H1 (cell line): ENCODE measurements at regions not wholly inside any gene's neighbourhood (a gene's known extent, or its start where the extent isn't known, plus 50 kb on each side); places are given as distances from the start of the nearest gene placed in this dataset.

ENCODE experiments used
- CTCF ChIA-PET: fragments of 300-600 bp; sonication (Branson Sonifier 250); formaldehyde crosslinking; loops from one replicate; lab custom pipeline; 2021; ENCODE audit not compliant: partially characterized antibody; lab: Charles Lee
- POLR2A ChIA-PET: fragments of 300-600 bp; sonication (Branson Sonifier 250); formaldehyde crosslinking; loops from one replicate; lab custom pipeline; 2021; ENCODE audit warnings: inconsistent platforms; ENCODE audit not compliant: partially characterized antibody; lab: Charles Lee
- DNase-seq, 2 experiments: peaks; one replicate each; pipeline versions ENCODE4 v3.0.0 to v3.0.0-alpha.2; 2010 to 2022; ENCODE audit warnings: low spot score in 2 of 2, low read depth in 1 of 2, mixed read lengths in 1 of 2
- FAIRE-seq: peaks from 2 replicates; lab custom pipeline; 2011; peaks lifted over from hg19 to GRCh38; lab: Jason Lieb, UNC
- H2AFZ ChIP-seq: 2 replicates; pipeline ENCODE4 v1.8.1; 2012; ENCODE audit warnings: low read length, inconsistent platforms
- H2AK5ac ChIP-seq: 2 replicates; pipeline ENCODE4 v1.6.1; 2013; ENCODE audit warnings: low read depth, low read length
- H2BK120ac ChIP-seq: replicated peaks from 2 replicates; pipeline ENCODE3; 2013; ENCODE audit warnings: low read depth, low read length, inconsistent platforms
- H2BK12ac ChIP-seq: 2 replicates; pipeline ENCODE4 v1.6.1; 2013; ENCODE audit warnings: low read depth, low read length
- H2BK15ac ChIP-seq: 2 replicates; pipeline ENCODE4 v1.6.1; 2013; ENCODE audit warnings: low read length
- H2BK20ac ChIP-seq: 2 replicates; pipeline ENCODE4 v1.6.1; 2013; ENCODE audit warnings: low read length
- H2BK5ac ChIP-seq: 2 replicates; pipeline ENCODE4 v1.6.1; 2013; ENCODE audit warnings: low read depth, low read length
- H3K14ac ChIP-seq: 2 replicates; pipeline ENCODE4 v1.6.1; 2013; ENCODE audit warnings: inconsistent platforms; ENCODE audit not compliant: insufficient read length
- H3K18ac ChIP-seq: 2 replicates; pipeline ENCODE4 v1.6.1; 2013; ENCODE audit warnings: low read length; ENCODE audit errors: extremely low read depth
- H3K23ac ChIP-seq: 2 replicates; pipeline ENCODE4 v1.6.1; 2013; ENCODE audit warnings: inconsistent platforms; ENCODE audit not compliant: insufficient read length
- H3K23me2 ChIP-seq: 2 replicates; pipeline ENCODE4 v1.6.1; 2013; ENCODE audit warnings: low read depth, low read length
- H3K27ac ChIP-seq: 2 replicates; pipeline ENCODE4 v1.6.1; 2011; ENCODE audit warnings: low read depth, low read length, inconsistent platforms
- H3K27me3 ChIP-seq, 4 experiments: replicated peaks in 1 of 4; 1 replicate in 1 of 4; 2 replicates in 3 of 4; pipeline versions ENCODE4 v1.6.1 to v1.8.1; 2011 to 2013; ENCODE audit warnings: low read length in 3 of 4, mild to moderate bottlenecking in 3 of 4, inconsistent platforms in 2 of 4, mixed read lengths in 2 of 4, moderate library complexity in 1 of 4; ENCODE audit not compliant: control insufficient read depth in 3 of 4, insufficient read depth in 3 of 4; ENCODE audit errors: extremely low read depth in 1 of 4
- H3K36me3 ChIP-seq, 4 experiments: 2 replicates each; pipeline versions ENCODE4 v1.6.1 to v1.8.1; 2011 to 2013; ENCODE audit warnings: mild to moderate bottlenecking in 4 of 4, low read length in 3 of 4, moderate library complexity in 2 of 4, control low read depth in 1 of 4, inconsistent platforms in 1 of 4; ENCODE audit not compliant: insufficient read depth in 4 of 4, control insufficient read depth in 2 of 4
- H3K4ac ChIP-seq: replicated peaks from 2 replicates; pipeline ENCODE3; 2013; ENCODE audit warnings: low read length, low read depth, mixed read lengths, inconsistent platforms; ENCODE audit not compliant: insufficient read length
- H3K4me1 ChIP-seq, 4 experiments: replicated peaks in 1 of 4; 1 replicate in 1 of 4; 2 replicates in 3 of 4; pipeline versions ENCODE4 v1.6.1 to v1.8.1; 2011 to 2013; ENCODE audit warnings: low read length in 3 of 4, inconsistent platforms in 2 of 4, mixed read lengths in 1 of 4; ENCODE audit not compliant: insufficient read depth in 4 of 4, control insufficient read depth in 3 of 4
- H3K4me2 ChIP-seq, 2 experiments: 2 replicates each; pipeline versions ENCODE4 v1.6.1 to v1.8.1; 2011 to 2013; ENCODE audit warnings: low read depth in 2 of 2, low read length in 2 of 2, control low read depth in 1 of 2, inconsistent platforms in 1 of 2, mild to moderate bottlenecking in 1 of 2; ENCODE audit not compliant: insufficient read depth in 1 of 2
- H3K4me3 ChIP-seq, 4 experiments: fragments of 200-600, 300-600 bp in 1 of 4; sonication (generic), shearing (Covaris generic), sonication (Bioruptor Twin) in 1 of 4; 2 replicates each; pipeline versions ENCODE4 v1.5.1 to v1.8.1; 2011 to 2016; ENCODE audit warnings: low read length in 4 of 4, low read depth in 3 of 4, control low read depth in 2 of 4, inconsistent platforms in 2 of 4, mild to moderate bottlenecking in 2 of 4, mixed read lengths in 1 of 4, moderate library complexity in 1 of 4; ENCODE audit not compliant: insufficient read depth in 2 of 4; ENCODE audit errors: extremely low read depth in 1 of 4
- H3K56ac ChIP-seq: replicated peaks from 2 replicates; pipeline ENCODE3; 2013; ENCODE audit warnings: low read depth, mild to moderate bottlenecking, mixed read lengths, low read length, inconsistent platforms; ENCODE audit not compliant: insufficient read length
- H3K79me1 ChIP-seq: 2 replicates; pipeline ENCODE4 v1.6.1; 2013; ENCODE audit warnings: low read depth, low read length, control low read depth
- H3K79me2 ChIP-seq, 2 experiments: 2 replicates each; pipeline versions ENCODE4 v1.6.1 to v1.8.1; 2012 to 2013; ENCODE audit warnings: low read length in 2 of 2, mild to moderate bottlenecking in 2 of 2, inconsistent platforms in 1 of 2; ENCODE audit not compliant: insufficient read depth in 2 of 2, control insufficient read depth in 1 of 2
- H3K9ac ChIP-seq, 4 experiments: replicated peaks in 1 of 4; 1 replicate in 1 of 4; 2 replicates in 3 of 4; pipeline versions ENCODE4 v1.6.1 to v1.8.1; 2011 to 2013; ENCODE audit warnings: low read depth in 3 of 4, low read length in 3 of 4, control low read depth in 2 of 4, mild to moderate bottlenecking in 2 of 4, moderate library complexity in 2 of 4, inconsistent platforms in 1 of 4; ENCODE audit errors: extremely low read depth in 1 of 4
- H3K9me3 ChIP-seq, 2 experiments: 2 replicates each; pipeline versions ENCODE4 v1.6.1 to v1.8.1; 2012 to 2013; ENCODE audit warnings: mild to moderate bottlenecking in 2 of 2, moderate library complexity in 2 of 2, control low read depth in 1 of 2, inconsistent platforms in 1 of 2, low read depth in 1 of 2, low read length in 1 of 2, mixed read lengths in 1 of 2; ENCODE audit not compliant: insufficient read depth in 2 of 2
- H4K20me1 ChIP-seq, 2 experiments: replicated peaks in 1 of 2; 2 replicates each; pipeline versions ENCODE3 to v1.8.1; 2011 to 2013; ENCODE audit warnings: inconsistent platforms in 2 of 2, low read length in 2 of 2, mild to moderate bottlenecking in 1 of 2; ENCODE audit not compliant: insufficient read depth in 2 of 2, control insufficient read depth in 1 of 2
- H4K5ac ChIP-seq: 2 replicates; pipeline ENCODE4 v1.6.1; 2013; ENCODE audit warnings: low read length, low read depth, mixed read lengths, inconsistent platforms; ENCODE audit not compliant: insufficient read length
- H4K8ac ChIP-seq: 2 replicates; pipeline ENCODE4 v1.8.0; 2013; ENCODE audit warnings: mild to moderate bottlenecking, moderate library complexity, low read length, inconsistent platforms; ENCODE audit not compliant: insufficient read depth; ENCODE audit errors: extremely low read depth
- H4K91ac ChIP-seq: replicated peaks from 2 replicates; pipeline ENCODE3; 2013; ENCODE audit warnings: low read length, mixed read lengths, inconsistent platforms; ENCODE audit not compliant: insufficient read length
- E2F6 ChIP-seq: IDR thresholded peaks from 2 replicates; pipeline ENCODE4 v1.6.1; 2012; ENCODE audit warnings: inconsistent platforms
- NANOG ChIP-seq: IDR thresholded peaks from 2 replicates; pipeline ENCODE4 v1.6.1; 2011; ENCODE audit warnings: low read length, low read depth, mild to moderate bottlenecking, inconsistent platforms; ENCODE audit not compliant: insufficient read depth, poor library complexity, severe bottlenecking
- WGBS, 2 experiments: shearing (Covaris generic) in 1 of 2; methylation state at CpG; one replicate each; pipeline versions ENCODE4 v1.1.6 to v1.1.7; 2013 to 2015; ENCODE audit warnings: low lambda C conversion rate in 2 of 2, mixed read lengths in 2 of 2, inconsistent platforms in 1 of 2, low coverage in 1 of 2, missing lambda C conversion rate in 1 of 2; ENCODE audit not compliant: insufficient replicate concordance in 2 of 2, insufficient coverage in 1 of 2, insufficient read length in 1 of 2; ENCODE audit errors: extremely low coverage in 1 of 2, missing lambda C conversion rate in 1 of 2; 5-methylcytosine and 5-hydroxymethylcytosine counted together

- Histone ChIP-seq H3K4ac (no peak overlapping the region), H2BK12ac (no peak overlapping the region), H2BK5ac (no peak overlapping the region), H3K27me3 (peaks cover 0 to 4% (median 1%) of the 10 kb centered on the region in 4 experiments; a peak in 1 of 7 replicates), H2AFZ (peak overlapping the region; percentile 96; the same call in 1 of the 2 replicates), H2AK5ac (no peak overlapping the region), H4K20me1 (no peaks in the 10 kb centered on the region), H3K36me3 (no peaks in the 10 kb centered on the region), H4K8ac (no peak overlapping the region; the same call in 1 of the 2 replicates), H3K23ac (no peak overlapping the region), H3K79me2 (no peaks in the 10 kb centered on the region), H3K23me2 (no peaks in the 10 kb centered on the region), H2BK120ac (no peak overlapping the region), H3K79me1 (no peaks in the 10 kb centered on the region), H3K4me2 (peak overlapping the region in 1 of 2 experiments; percentile 50; a peak in 2 of 4 replicates), H4K5ac (no peak overlapping the region), H3K4me1 (no peaks in the 10 kb centered on the region), H2BK15ac (no peak overlapping the region), H3K4me3 (peak overlapping the region in 1 of 4 experiments; percentile 42; a peak in 1 of 8 replicates), H3K56ac (no peak overlapping the region), H3K14ac (no peak overlapping the region), H3K9ac (no peak overlapping the region), H3K9me3 (peaks cover 0 to 2% of the 10 kb centered on the region in 2 experiments; a peak in 1 of 4 replicates), H4K91ac (no peak overlapping the region), H3K18ac (no peak overlapping the region), H3K27ac (no peak overlapping the region), H2BK20ac (no peak overlapping the region)
- 55% methylated on average over 24 of the region's 24 CpGs; no CpG with 5 or more reads in 1 of the 2 experiments for WGBS, 2 experiments
- FAIRE-seq: peak; percentile 79
- CTCF ChIA-PET: interaction anchor here (0.6 to 3.3 kb wide), 42 partner anchors 9 to 1778 kb away, joined by 3 to 23 read pairs (median 4); partner anchors contain the start of gene TRABD2B
- POLR2A ChIA-PET: interaction anchor here (1.9 kb wide), 1 partner anchor 97 kb away, joined by 4 read pairs; the partner anchor contains the start of gene TRABD2B
- peak; percentile 43 to 95 for DNase-seq
- TF ChIP-seq E2F6 (no peak), NANOG (no peak)
Measured at GRCh38 chr1:48093696-48094528, 96.7 kb upstream of the TRABD2B start.
